Pancreas (tissue), 10 donors: ENCODE measurements at regions not wholly inside any gene's neighbourhood (a gene's known extent, or its start where the extent isn't known, plus 50 kb on each side); places are given as distances from the start of the nearest gene placed in this dataset.

ENCODE experiments used
- ATAC-seq, 4 donors: fragments of 200-7000 bp; cut with Tn5 transposase; one replicate each; pipeline versions ENCODE4 v1.8.0 to v1.9.1; 2020; ENCODE audit warnings: mild to moderate bottlenecking in 4 of 4, moderate library complexity in 4 of 4
- DNase-seq, 6 donors: peaks; one replicate each; pipeline ENCODE4 v3.0.0-alpha.2; 2020
- FAIRE-seq: peaks from 2 replicates; lab custom pipeline; 2012; peaks lifted over from hg19 to GRCh38; lab: Jason Lieb, UNC
- H3K27ac ChIP-seq, 4 donors: fragments of 200-600 bp; sonication (generic); 1 replicate in 3 of 4; 2 replicates in 1 of 4; pipeline versions ENCODE4 v1.5.0 to v1.8.0; 2020
- H3K27me3 ChIP-seq, 4 donors: fragments of 200-600 bp; one replicate each; pipeline ENCODE4 v1.8.0; 2021
- H3K36me3 ChIP-seq, 3 donors: fragments of 200-600 bp; sonication (generic) in 1 of 3; one replicate each; pipeline versions ENCODE4 v1.5.0 to v1.8.0; 2020 to 2021
- H3K4me1 ChIP-seq, 3 donors: fragments of 200-600 bp; one replicate each; pipeline ENCODE4 v1.8.0; 2021
- H3K4me3 ChIP-seq, 4 donors: fragments of 200-600 bp; sonication (generic) in 2 of 4; one replicate each; pipeline versions ENCODE4 v1.5.0 to v1.8.0; 2020 to 2021
- H3K9me3 ChIP-seq, 4 donors: fragments of 200-600 bp; one replicate each; pipeline ENCODE4 v1.8.0; 2021
- WGBS, 2 donors: extraction: QIAGEN DNeasy Blood & Tissue Kit; methylation state at CpG; one replicate each; pipeline ENCODE4 v1.1.7; 2013; 5-methylcytosine and 5-hydroxymethylcytosine counted together
- intact Hi-C, 3 donors: fragments of 100-400 bp; cut with DNase I; formaldehyde crosslinking; loops; one replicate each; pipeline versions ENCODE4 v1.11.1 to v1.14.2; 2022
- TF ChIP-seq, protein P1 (sequence below), 4 donors: fragments of 200-600 bp; sonication (generic) in 3 of 4; IDR thresholded peaks; one replicate each; pipeline versions ENCODE4 v1.5.0 to v1.8.0; 2021; ENCODE audit warnings: antibody characterized with exemption in 4 of 4
- donor health status: healthy with polysubstance abuse.
- donor health status: DM: no; HTN: no; CAD: no; lungs with moderate emphysema.
- donor health status: DM: no; HTN: no; CAD: no.
- donor health status: control.
- donor health status: control.
- donor health status: Bipolar disorder and iron deficiency.
- donor health status: DM: yes; HTN: yes; CAD: no.
- donor health status: DM: no; HTN: no; CAD: no.
- donor health status: DM: no; HTN: no; CAD: no.
- donor health status: DM: yes; HTN: yes; CAD: no.

DNA sequence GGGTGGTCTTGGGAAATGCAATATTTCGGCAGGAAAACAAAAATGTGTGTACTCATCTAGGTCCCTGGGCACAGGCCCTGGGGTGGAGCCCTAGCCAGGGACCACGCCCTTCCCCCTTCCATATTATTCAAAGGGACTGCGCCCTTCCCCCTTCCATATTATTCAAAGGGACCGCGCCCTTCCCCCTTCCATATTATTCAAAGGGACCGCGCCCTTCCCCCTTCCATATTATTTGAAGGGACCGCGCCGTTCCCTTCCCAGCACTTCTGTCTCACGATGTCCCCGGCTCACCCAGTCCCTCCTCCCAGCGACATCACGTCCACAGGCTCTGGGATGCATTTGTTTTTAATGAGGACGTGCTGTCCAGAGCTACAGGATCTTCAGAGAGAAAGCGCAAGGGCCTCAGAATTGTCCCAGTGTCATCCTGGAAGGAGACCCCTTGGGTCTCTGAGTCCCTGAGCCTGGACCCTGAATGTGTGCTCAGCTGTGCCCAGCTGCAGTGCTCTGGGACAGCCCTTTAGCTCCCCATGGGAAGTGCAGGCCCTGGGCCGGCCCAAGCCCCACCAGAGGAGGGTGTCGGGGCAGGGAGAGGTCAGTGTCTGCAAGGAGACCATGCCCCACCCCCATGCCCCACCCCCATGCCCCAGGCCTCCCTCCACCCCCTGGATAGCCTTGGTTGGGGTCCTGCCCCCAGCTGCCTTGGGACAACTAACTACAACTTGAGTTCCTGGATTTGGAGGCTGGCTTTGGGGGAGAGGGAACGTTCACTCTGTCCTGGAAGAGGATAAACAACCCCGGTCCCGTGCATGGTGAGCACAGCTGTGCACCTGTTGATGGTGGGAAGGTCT is 810.0 kb downstream of the BRD1 start:
- FAIRE-seq, result no peak
- intact Hi-C loops, result no loop called here
- no peak overlapping the region for H3K4me3 ChIP-seq
- ATAC-seq, result no peak
- peak in 1 of 6 donors; percentile 1 for DNase-seq
- no peaks in the 10 kb centered on the region for H3K36me3 ChIP-seq
- H3K27ac ChIP-seq, result no peak overlapping the region
- no peaks in the 10 kb centered on the region for H3K27me3 ChIP-seq
- H3K4me1 ChIP-seq, result no peaks in the 10 kb centered on the region
- no peaks in the 10 kb centered on the region for H3K9me3 ChIP-seq
- WGBS, 2 donors, result 66 to 69% methylated on average over 21 of the region's 21 CpGs
- TF ChIP-seq, protein P1, sequence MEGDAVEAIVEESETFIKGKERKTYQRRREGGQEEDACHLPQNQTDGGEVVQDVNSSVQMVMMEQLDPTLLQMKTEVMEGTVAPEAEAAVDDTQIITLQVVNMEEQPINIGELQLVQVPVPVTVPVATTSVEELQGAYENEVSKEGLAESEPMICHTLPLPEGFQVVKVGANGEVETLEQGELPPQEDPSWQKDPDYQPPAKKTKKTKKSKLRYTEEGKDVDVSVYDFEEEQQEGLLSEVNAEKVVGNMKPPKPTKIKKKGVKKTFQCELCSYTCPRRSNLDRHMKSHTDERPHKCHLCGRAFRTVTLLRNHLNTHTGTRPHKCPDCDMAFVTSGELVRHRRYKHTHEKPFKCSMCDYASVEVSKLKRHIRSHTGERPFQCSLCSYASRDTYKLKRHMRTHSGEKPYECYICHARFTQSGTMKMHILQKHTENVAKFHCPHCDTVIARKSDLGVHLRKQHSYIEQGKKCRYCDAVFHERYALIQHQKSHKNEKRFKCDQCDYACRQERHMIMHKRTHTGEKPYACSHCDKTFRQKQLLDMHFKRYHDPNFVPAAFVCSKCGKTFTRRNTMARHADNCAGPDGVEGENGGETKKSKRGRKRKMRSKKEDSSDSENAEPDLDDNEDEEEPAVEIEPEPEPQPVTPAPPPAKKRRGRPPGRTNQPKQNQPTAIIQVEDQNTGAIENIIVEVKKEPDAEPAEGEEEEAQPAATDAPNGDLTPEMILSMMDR (IDR thresholded peaks at IDR 0.05), result no peak

DNA sequence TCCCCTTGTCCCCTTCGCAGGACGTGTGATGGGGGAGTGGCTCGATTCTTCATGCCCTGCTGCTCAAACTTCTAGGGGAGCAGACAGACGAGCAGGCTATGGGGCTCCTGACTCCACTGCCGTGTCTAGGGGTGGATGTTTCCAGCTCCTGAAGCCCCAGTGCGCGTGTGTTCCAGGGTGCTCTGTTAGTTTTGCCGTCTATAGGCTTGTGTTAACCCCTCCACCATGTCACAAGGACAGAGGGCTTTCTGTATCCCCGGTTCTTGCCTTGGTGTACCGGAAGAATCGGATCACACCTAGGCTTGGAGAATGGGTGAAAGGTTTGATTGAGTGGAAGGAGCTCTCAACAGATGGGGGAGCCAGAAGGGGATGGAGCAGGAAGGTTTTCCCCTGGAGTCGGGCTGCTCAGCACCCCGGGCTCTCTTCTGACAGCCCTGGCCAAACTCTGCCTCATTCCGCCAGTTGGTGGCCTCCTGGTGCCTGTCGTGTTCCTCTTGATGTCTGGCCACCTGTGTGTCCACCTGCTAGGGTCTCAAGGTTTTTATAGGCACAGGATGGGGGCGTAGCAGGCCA is 810.7 kb downstream of the BRD1 start:
- DNase-seq, result peak in 1 of 6 donors; percentile 1
- intact Hi-C loops, result no loop called here
- H3K27me3 ChIP-seq, result no peaks in the 10 kb centered on the region
- H3K36me3 ChIP-seq, result no peaks in the 10 kb centered on the region
- no peak for FAIRE-seq
- H3K4me1 ChIP-seq, result no peaks in the 10 kb centered on the region
- WGBS, 2 donors, result 65 to 67% methylated on average over 16 of the region's 16 CpGs
- no peak overlapping the region for H3K4me3 ChIP-seq
- ATAC-seq, result no peak
- H3K9me3 ChIP-seq, result no peaks in the 10 kb centered on the region
- TF ChIP-seq, protein P1 (IDR thresholded peaks at IDR 0.05), result no peak
- no peak overlapping the region for H3K27ac ChIP-seq

DNA sequence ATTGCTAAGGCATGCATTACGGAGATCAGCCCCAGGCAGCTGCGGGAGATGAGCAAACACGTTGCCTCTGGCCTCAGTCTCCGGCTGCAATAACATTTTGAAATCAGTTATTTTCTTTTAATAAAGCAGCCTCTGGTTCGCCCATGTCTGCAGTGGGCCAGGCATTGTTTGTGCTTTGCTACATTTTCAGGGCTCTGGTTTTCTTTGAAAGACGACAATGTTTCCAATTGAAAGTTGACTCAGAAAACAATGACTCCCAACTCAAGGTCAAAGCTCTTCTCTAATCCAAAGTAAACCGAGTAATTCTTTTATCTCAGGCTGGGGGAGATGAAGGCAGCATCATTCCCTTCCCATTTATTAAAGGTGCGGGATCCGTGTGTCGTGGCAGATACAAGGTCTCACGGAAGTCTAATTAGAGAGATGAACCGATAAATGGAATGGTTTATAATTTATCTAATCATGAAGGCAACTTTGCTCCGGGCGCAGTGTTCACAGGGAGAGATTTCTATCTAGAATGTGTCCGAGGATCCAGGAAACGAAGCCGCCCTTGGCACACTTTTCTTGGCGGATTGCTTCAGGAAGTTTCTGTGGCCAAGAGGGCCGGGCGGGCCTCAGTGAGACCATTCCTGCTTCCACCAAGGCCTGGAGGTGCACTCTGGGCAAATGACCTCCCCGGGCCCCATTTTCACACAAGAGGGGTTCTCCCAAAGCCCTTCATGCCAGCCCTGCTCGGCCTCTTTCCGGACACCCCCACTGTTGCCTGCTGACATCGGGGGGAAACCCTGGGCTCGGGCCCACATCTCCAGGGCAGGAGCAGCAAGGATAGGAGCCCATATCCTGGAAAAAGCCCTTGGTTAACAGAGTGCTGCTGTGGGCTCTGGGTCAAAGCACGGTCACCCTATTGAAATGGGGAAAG is 811.4 kb downstream of the BRD1 start:
- intact Hi-C loops, result no loop called here

GRCh38 chr22:49015459-49015858 is 812.2 kb downstream of the BRD1 start:
- no peak overlapping the region for H3K4me3 ChIP-seq
- H3K9me3 ChIP-seq, result no peaks in the 10 kb centered on the region
- TF ChIP-seq, protein P1 (IDR thresholded peaks at IDR 0.05), result no peak
- ATAC-seq (no peak), FAIRE-seq (no peak), DNase-seq (no peak)
- no peaks in the 10 kb centered on the region for H3K27me3 ChIP-seq
- WGBS, 2 donors, result 82 to 90% methylated on average over 13 of the region's 13 CpGs
- H3K4me1 ChIP-seq, result no peaks in the 10 kb centered on the region
- no peaks in the 10 kb centered on the region for H3K36me3 ChIP-seq
- H3K27ac ChIP-seq, result no peak overlapping the region
- intact Hi-C loops, result no loop called here

More for the DNA sequence above, 811.4 kb downstream of the BRD1 start:
- no peak for ATAC-seq
- H3K27me3 ChIP-seq, result no peaks in the 10 kb centered on the region
- no peaks in the 10 kb centered on the region for H3K4me1 ChIP-seq
- no peak overlapping the region for H3K27ac ChIP-seq
- DNase-seq, result no peak
- TF ChIP-seq, protein P1 (IDR thresholded peaks at IDR 0.05), result no peak
- no peaks in the 10 kb centered on the region for H3K9me3 ChIP-seq
- 59 to 65% methylated on average over 26 of the region's 26 CpGs for WGBS, 2 donors
- no peak for FAIRE-seq
- no peak overlapping the region for H3K4me3 ChIP-seq
- no peaks in the 10 kb centered on the region for H3K36me3 ChIP-seq
